ENCODE measurements at regions not wholly inside any gene's neighbourhood (a gene's known extent, or its start where the extent isn't known, plus 50 kb on each side); places are given as distances from the start of the nearest gene placed in this dataset.

DNA sequence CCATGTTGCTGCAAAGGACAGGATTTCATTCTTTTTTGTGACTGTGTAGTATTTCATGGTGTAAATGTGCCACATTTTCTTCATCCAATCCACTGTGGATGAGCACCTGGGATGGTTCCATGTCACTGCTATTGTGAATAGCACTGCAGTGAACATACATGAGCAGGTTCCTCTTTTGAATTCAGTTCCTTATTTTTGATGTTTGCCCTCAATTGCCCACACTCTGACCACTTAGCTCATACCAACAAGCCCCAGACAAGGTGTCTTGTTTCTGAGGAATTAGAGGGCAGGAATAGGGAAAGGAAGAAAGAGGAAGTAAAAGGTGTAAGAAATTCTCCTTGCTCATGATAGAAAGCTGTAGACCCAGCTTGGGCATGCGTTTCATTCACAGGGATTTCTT lies 244.2 kb upstream of the ZNF507 start:
- no peak overlapping the region for H2AFZ ChIP-seq (ENCODE audit: low read depth)
- H3K9ac ChIP-seq = no peak overlapping the region
- no peaks in the 10 kb centered on the region for H3F3A ChIP-seq (replicated peaks; ENCODE audit: insufficient read depth)
- WGBS (ENCODE audit: low lambda C conversion rate) = 15% methylated on average over 1 of the region's 1 CpG
- CTCF ChIA-PET = no interaction called here
- no peak overlapping the region for H3K4me3 ChIP-seq (ENCODE audit: low read depth in 2 of 2, low read length in 1 of 2)
- H3K27ac ChIP-seq (ENCODE audit: low read depth in 2 of 2, low read length in 1 of 2) = no peak overlapping the region
- POLR2A ChIA-PET = no interaction called here
- no peaks in the 10 kb centered on the region for H3K9me3 ChIP-seq
- TF ChIP-seq TAF1 (IDR thresholded peaks at IDR 0.05; ENCODE audit: borderline replicate concordance, low read depth, low read length) (no peak), RXRA (IDR thresholded peaks at IDR 0.05; ENCODE audit: borderline replicate concordance, low read depth) (no peak), SIN3A (IDR thresholded peaks at IDR 0.05; ENCODE audit: borderline replicate concordance, low read depth, low read length) (no peak), NFIC (IDR thresholded peaks at IDR 0.05; ENCODE audit: borderline replicate concordance) (no peak), RAD21 (IDR thresholded peaks at IDR 0.05; ENCODE audit: low read length) (no peak), TEAD4 (IDR thresholded peaks at IDR 0.05; ENCODE audit: borderline replicate concordance, insufficient read depth) (no peak), NRF1 (IDR thresholded peaks at IDR 0.05; ENCODE audit: low read depth, low read length) (no peak), JUND (IDR thresholded peaks at IDR 0.05) (no peak), MXI1 (IDR thresholded peaks at IDR 0.05; ENCODE audit: low read depth, low read length) (no peak), EZH2phosphoT487 (IDR thresholded peaks at IDR 0.05; ENCODE audit: borderline replicate concordance, low read depth) (no peak), RCOR1 (IDR thresholded peaks at IDR 0.05; ENCODE audit: low read length) (no peak), TCF12 (IDR thresholded peaks at IDR 0.05) (no peak), SMC3 (IDR thresholded peaks at IDR 0.05; ENCODE audit: low read depth, low read length) (no peak), GABPA (IDR thresholded peaks at IDR 0.05; ENCODE audit: low read depth) (no peak), YY1 (IDR thresholded peaks at IDR 0.05; ENCODE audit: low read depth) (no peak)
- TF ChIP-seq, protein P1, sequence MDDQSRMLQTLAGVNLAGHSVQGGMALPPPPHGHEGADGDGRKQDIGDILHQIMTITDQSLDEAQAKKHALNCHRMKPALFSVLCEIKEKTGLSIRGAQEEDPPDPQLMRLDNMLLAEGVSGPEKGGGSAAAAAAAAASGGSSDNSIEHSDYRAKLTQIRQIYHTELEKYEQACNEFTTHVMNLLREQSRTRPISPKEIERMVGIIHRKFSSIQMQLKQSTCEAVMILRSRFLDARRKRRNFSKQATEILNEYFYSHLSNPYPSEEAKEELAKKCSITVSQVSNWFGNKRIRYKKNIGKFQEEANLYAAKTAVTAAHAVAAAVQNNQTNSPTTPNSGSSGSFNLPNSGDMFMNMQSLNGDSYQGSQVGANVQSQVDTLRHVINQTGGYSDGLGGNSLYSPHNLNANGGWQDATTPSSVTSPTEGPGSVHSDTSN (IDR thresholded peaks at IDR 0.05) = no peak
- TF ChIP-seq, protein P2, sequence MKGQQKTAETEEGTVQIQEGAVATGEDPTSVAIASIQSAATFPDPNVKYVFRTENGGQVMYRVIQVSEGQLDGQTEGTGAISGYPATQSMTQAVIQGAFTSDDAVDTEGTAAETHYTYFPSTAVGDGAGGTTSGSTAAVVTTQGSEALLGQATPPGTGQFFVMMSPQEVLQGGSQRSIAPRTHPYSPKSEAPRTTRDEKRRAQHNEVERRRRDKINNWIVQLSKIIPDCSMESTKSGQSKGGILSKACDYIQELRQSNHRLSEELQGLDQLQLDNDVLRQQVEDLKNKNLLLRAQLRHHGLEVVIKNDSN (IDR thresholded peaks at IDR 0.05; ENCODE audit: borderline replicate concordance, low read depth) = no peak
- TF ChIP-seq, protein P3, sequence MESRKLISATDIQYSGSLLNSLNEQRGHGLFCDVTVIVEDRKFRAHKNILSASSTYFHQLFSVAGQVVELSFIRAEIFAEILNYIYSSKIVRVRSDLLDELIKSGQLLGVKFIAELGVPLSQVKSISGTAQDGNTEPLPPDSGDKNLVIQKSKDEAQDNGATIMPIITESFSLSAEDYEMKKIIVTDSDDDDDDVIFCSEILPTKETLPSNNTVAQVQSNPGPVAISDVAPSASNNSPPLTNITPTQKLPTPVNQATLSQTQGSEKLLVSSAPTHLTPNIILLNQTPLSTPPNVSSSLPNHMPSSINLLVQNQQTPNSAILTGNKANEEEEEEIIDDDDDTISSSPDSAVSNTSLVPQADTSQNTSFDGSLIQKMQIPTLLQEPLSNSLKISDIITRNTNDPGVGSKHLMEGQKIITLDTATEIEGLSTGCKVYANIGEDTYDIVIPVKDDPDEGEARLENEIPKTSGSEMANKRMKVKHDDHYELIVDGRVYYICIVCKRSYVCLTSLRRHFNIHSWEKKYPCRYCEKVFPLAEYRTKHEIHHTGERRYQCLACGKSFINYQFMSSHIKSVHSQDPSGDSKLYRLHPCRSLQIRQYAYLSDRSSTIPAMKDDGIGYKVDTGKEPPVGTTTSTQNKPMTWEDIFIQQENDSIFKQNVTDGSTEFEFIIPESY (IDR thresholded peaks at IDR 0.05; ENCODE audit: borderline replicate concordance, low read depth) = no peak
- TF ChIP-seq, protein P4, sequence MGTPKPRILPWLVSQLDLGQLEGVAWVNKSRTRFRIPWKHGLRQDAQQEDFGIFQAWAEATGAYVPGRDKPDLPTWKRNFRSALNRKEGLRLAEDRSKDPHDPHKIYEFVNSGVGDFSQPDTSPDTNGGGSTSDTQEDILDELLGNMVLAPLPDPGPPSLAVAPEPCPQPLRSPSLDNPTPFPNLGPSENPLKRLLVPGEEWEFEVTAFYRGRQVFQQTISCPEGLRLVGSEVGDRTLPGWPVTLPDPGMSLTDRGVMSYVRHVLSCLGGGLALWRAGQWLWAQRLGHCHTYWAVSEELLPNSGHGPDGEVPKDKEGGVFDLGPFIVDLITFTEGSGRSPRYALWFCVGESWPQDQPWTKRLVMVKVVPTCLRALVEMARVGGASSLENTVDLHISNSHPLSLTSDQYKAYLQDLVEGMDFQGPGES (IDR thresholded peaks at IDR 0.05; ENCODE audit: low read depth, low read length) = no peak
- TF ChIP-seq, protein P5, sequence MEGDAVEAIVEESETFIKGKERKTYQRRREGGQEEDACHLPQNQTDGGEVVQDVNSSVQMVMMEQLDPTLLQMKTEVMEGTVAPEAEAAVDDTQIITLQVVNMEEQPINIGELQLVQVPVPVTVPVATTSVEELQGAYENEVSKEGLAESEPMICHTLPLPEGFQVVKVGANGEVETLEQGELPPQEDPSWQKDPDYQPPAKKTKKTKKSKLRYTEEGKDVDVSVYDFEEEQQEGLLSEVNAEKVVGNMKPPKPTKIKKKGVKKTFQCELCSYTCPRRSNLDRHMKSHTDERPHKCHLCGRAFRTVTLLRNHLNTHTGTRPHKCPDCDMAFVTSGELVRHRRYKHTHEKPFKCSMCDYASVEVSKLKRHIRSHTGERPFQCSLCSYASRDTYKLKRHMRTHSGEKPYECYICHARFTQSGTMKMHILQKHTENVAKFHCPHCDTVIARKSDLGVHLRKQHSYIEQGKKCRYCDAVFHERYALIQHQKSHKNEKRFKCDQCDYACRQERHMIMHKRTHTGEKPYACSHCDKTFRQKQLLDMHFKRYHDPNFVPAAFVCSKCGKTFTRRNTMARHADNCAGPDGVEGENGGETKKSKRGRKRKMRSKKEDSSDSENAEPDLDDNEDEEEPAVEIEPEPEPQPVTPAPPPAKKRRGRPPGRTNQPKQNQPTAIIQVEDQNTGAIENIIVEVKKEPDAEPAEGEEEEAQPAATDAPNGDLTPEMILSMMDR (IDR thresholded peaks at IDR 0.05) = no peak
- no peaks in the 10 kb centered on the region for H3K9me2 ChIP-seq
- H3K36me3 ChIP-seq (replicated peaks in 1 of 2; ENCODE audit: control insufficient read depth in 1 of 2, insufficient read depth in 2 of 2, low read length in 1 of 2) = no peaks in the 10 kb centered on the region
- DNase-seq = no peak
- H3K27me3 ChIP-seq (ENCODE audit: insufficient read depth) = no peaks in the 10 kb centered on the region
- H3K4me1 ChIP-seq (ENCODE audit: control insufficient read depth in 1 of 2, insufficient read depth in 2 of 2, low read depth in 1 of 2, low read length in 1 of 2) = peaks cover 0 to 8% of the 10 kb centered on the region in 2 experiments; a peak in 2 of 4 replicates
- no peaks in the 10 kb centered on the region for H4K20me1 ChIP-seq (ENCODE audit: insufficient read depth)
- no peaks in the 10 kb centered on the region for H3K79me2 ChIP-seq (ENCODE audit: insufficient read depth)
- H3K4me2 ChIP-seq = no peak overlapping the region

Measured in SK-N-SH (cell line).